GM23248 (cell line): ENCODE measurements at regions not wholly inside any gene's neighbourhood (a gene's known extent, or its start where the extent isn't known, plus 50 kb on each side); places are given as distances from the start of the nearest gene placed in this dataset.

Experiments
- EZH2 ChIP-seq: fragments of 200-600 bp; sonication (generic); IDR thresholded peaks from 2 replicates; pipeline ENCODE4 v1.6.1; 2018; ENCODE audit warnings: antibody characterized with exemption, mild to moderate bottlenecking; ENCODE audit not compliant: insufficient read depth, poor library complexity, severe bottlenecking
- EZH2phosphoT487 ChIP-seq: fragments of 200-600 bp; sonication (generic); IDR thresholded peaks from 2 replicates; pipeline ENCODE4 v1.6.1; 2018; ENCODE audit warnings: antibody characterized with exemption, moderate library complexity, mild to moderate bottlenecking, low read depth; ENCODE audit not compliant: insufficient read depth

DNA sequence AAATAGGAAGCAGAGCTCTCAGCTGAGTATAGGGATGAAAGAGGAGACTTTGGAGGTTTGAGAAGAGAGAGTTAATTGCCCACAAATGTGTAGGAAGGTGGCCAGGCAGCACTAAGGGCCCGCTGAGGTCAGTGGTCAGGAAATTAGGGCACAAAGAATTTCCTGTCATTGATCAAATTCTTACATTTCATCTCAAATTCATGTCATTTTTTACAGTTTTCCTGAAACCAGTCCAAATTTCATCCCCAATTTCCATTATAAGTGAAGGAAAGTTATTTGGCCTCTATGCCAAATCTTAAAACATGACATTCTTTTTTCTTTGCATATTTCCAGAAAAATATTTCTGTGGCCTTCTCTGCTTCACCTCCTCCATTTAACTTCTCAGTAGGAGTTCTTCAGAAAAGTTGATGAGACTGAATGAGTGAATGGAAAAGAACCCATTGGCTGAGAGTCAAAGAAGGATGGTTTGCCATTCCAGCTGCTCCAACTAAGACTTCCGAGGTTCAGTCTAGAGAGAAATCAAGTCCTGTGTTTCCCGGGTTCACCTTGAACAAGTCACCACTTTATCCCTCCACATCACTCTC, 68.7 kb upstream of the SPRY1 start:
- no peak for TF ChIP-seq EZH2
- no peak for TF ChIP-seq EZH2phosphoT487
